ENCODE measurements at regions not wholly inside any gene's neighbourhood (a gene's known extent, or its start where the extent isn't known, plus 50 kb on each side); places are given as distances from the start of the nearest gene placed in this dataset.

- H3K4me2 ChIP-seq (ENCODE audit: low read length), result no peak overlapping the region
- H3K9me3 ChIP-seq (ENCODE audit: control insufficient read depth, insufficient read depth, low read length), result no peaks in the 10 kb centered on the region
- no peaks in the 10 kb centered on the region for H3K27me3 ChIP-seq (ENCODE audit: control insufficient read depth, low read length)
- peaks cover 31% of the 10 kb centered on the region for H3K4me1 ChIP-seq (ENCODE audit: control insufficient read depth, low read length)
- no peak for TF ChIP-seq EZH2phosphoT487 (IDR thresholded peaks at IDR 0.05; ENCODE audit: borderline replicate concordance, low read length)
- TF ChIP-seq CTCF (IDR thresholded peaks at IDR 0.05; ENCODE audit: low read depth, low read length, poor library complexity, severe bottlenecking), result no peak
- no peaks in the 10 kb centered on the region for H4K20me1 ChIP-seq (ENCODE audit: control insufficient read depth, insufficient read depth, low read depth, low read length)
- no peaks in the 10 kb centered on the region for H3K9me2 ChIP-seq (replicated peaks; ENCODE audit: control insufficient read depth, low read length)
- H3K36me3 ChIP-seq (ENCODE audit: control insufficient read depth, low read length), result no peaks in the 10 kb centered on the region
- no peaks in the 10 kb centered on the region for H3F3A ChIP-seq (ENCODE audit: control insufficient read depth, insufficient read depth)
- no peak overlapping the region for H3K27ac ChIP-seq (ENCODE audit: low read depth, low read length)
- H3K4me3 ChIP-seq (ENCODE audit: low read length), result no peak overlapping the region
- H3K79me2 ChIP-seq (ENCODE audit: control insufficient read depth, low read length), result no peaks in the 10 kb centered on the region
Observed at GRCh38 chr13:106375085-106375484, 160.4 kb downstream of the EFNB2 start.

GRCh38 chr13:106374631-106375030, 160.8 kb downstream of the EFNB2 start:
- no peaks in the 10 kb centered on the region for H3K27me3 ChIP-seq (ENCODE audit: control insufficient read depth, low read length)
- H3K4me3 ChIP-seq (ENCODE audit: low read length), result no peak overlapping the region
- H3K4me1 ChIP-seq (ENCODE audit: control insufficient read depth, low read length), result peaks cover 31% of the 10 kb centered on the region
- H3K36me3 ChIP-seq (ENCODE audit: control insufficient read depth, low read length), result no peaks in the 10 kb centered on the region
- H3K79me2 ChIP-seq (ENCODE audit: control insufficient read depth, low read length), result no peaks in the 10 kb centered on the region
- H3K4me2 ChIP-seq (ENCODE audit: low read length), result no peak overlapping the region
- H3F3A ChIP-seq (ENCODE audit: control insufficient read depth, insufficient read depth), result no peaks in the 10 kb centered on the region
- no peaks in the 10 kb centered on the region for H3K9me2 ChIP-seq (replicated peaks; ENCODE audit: control insufficient read depth, low read length)
- no peaks in the 10 kb centered on the region for H3K9me3 ChIP-seq (ENCODE audit: control insufficient read depth, insufficient read depth, low read length)
- no peaks in the 10 kb centered on the region for H4K20me1 ChIP-seq (ENCODE audit: control insufficient read depth, insufficient read depth, low read depth, low read length)
- TF ChIP-seq EZH2phosphoT487 (IDR thresholded peaks at IDR 0.05; ENCODE audit: borderline replicate concordance, low read length) (no peak), CTCF (IDR thresholded peaks at IDR 0.05; ENCODE audit: low read depth, low read length, poor library complexity, severe bottlenecking) (no peak)
- no peak overlapping the region for H3K27ac ChIP-seq (ENCODE audit: low read depth, low read length)

DNA sequence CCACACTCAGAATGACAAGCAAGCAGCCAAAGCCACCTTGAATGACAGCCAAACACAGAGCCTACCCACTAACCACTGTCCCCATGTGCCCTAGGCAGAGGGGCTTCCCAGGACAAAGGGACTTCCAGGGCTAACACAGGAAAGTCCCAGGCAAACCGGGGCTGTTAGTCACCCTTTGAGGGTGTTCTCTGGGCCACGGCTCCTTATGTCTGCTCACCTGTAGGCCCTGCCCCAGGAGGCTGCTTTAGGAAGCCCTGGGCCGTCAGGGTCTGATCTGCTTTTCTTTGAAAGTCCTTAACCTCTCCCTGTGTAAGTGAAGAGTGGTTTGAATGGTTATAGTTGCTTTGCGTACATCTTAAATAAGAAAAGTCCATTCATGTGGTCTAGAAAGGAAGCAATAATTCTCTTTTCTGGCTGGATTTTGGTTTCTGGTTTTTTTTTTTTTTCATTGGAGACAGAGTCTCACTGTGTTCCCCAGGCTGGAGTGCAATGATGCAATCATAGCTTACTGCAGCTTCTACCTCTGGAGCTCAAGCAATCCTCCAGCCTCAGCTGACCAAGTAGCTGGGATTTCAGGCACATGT, 161.4 kb downstream of the EFNB2 start:
- Histone ChIP-seq H3K4me3 (ENCODE audit: low read length) (peak overlapping the region; percentile 25; the same call in 1 of the 2 replicates), H3K4me2 (ENCODE audit: low read length) (peak overlapping the region; percentile 59)

More for the DNA sequence above, 161.4 kb downstream of the EFNB2 start:
- H3K9me3 ChIP-seq (ENCODE audit: control insufficient read depth, insufficient read depth, low read length), result no peaks in the 10 kb centered on the region
- H3K27me3 ChIP-seq (ENCODE audit: control insufficient read depth, low read length), result no peaks in the 10 kb centered on the region
- no peaks in the 10 kb centered on the region for H3F3A ChIP-seq (ENCODE audit: control insufficient read depth, insufficient read depth)
- no peak overlapping the region for H3K27ac ChIP-seq (ENCODE audit: low read depth, low read length)
- H3K9me2 ChIP-seq (replicated peaks; ENCODE audit: control insufficient read depth, low read length), result no peaks in the 10 kb centered on the region
- TF ChIP-seq EZH2phosphoT487 (IDR thresholded peaks at IDR 0.05; ENCODE audit: borderline replicate concordance, low read length) (no peak), CTCF (IDR thresholded peaks at IDR 0.05; ENCODE audit: low read depth, low read length, poor library complexity, severe bottlenecking) (no peak)
- no peaks in the 10 kb centered on the region for H4K20me1 ChIP-seq (ENCODE audit: control insufficient read depth, insufficient read depth, low read depth, low read length)
- H3K79me2 ChIP-seq (ENCODE audit: control insufficient read depth, low read length), result no peaks in the 10 kb centered on the region
- peaks cover 31% of the 10 kb centered on the region for H3K4me1 ChIP-seq (ENCODE audit: control insufficient read depth, low read length)
- no peaks in the 10 kb centered on the region for H3K36me3 ChIP-seq (ENCODE audit: control insufficient read depth, low read length)
